Hypothalamus (tissue), 51 donors: ENCODE measurements at regions not wholly inside any gene's neighbourhood (a gene's known extent, or its start where the extent isn't known, plus 50 kb on each side); places are given as distances from the start of the nearest gene placed in this dataset.

Source experiments
- DNase-seq, 51 donors: peaks; one replicate each; lab custom pipeline; 2025; lab: John Stamatoyannopoulos, UW

- no peak for DNase-seq
Observed at GRCh38 chr21:39124681-39125251, 58.5 kb downstream of the PSMG1 start.

DNA sequence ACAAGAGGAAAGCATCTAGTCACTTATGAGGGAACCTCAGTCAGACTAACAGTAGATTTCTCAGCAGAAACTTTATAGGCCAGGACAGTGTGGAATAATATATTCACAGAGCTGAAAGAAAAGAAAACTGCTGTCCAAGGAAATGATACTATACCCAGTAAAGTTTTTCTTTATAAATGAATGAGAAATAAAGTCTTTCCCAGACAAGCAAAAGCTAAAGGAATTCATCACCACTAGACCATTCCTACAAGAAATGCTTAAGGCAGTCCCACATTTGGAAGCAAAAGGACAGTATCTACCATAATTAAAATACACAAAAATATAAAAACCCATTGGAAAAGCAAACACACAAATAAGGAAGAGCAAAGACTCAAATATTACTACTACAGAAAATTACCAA is 59.9 kb downstream of the PSMG1 start:
- no peak for DNase-seq

- DNase-seq, result no peak
Observed at GRCh38 chr21:39121600-39122355, 61.5 kb downstream of the PSMG1 start.

GRCh38 chr21:39120876-39121599 is 62.2 kb downstream of the PSMG1 start:
- DNase-seq, result no peak

DNA sequence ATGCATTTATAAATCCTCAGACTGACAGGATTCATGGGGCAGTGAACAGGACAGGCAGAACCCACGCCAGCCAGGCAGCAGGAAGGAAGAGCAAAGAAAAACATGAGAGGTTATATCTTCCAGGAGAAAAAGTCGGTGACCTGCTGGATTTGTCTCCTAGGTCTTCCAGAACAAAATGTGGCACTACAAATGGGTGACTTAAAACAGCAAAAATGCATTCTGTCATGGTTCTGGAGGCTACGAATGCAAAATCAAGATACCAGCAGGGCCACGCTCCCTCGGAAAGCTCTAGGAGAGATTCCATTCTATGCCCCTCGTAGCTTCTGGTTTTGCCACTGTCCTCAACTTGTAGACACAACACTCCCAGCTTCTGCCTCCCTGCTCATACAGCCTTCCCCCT is 63.4 kb downstream of the PSMG1 start:
- no peak for DNase-seq

- no peak for DNase-seq
Observed at GRCh38 chr21:39118604-39119215, 64.5 kb downstream of the PSMG1 start.

DNA sequence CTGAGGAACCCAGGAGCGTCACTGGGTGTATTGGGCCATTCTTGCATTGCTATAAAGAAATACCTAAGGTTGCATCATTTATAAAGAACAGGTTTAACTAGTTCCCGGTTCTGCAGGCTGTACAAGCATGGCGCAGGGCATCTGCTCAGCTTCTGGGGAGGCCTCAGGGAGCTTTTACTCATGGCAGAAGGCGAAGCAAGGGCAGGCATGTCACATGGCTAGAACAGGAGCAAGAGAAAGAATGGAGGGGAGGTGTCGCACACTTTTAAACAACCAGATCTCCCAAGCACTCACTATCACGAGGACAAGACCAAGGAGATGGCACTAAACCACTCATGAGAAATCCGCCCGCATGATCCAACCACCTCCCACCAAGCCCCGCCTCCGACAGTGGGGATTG is 65.2 kb downstream of the PSMG1 start:
- DNase-seq, result no peak

DNA sequence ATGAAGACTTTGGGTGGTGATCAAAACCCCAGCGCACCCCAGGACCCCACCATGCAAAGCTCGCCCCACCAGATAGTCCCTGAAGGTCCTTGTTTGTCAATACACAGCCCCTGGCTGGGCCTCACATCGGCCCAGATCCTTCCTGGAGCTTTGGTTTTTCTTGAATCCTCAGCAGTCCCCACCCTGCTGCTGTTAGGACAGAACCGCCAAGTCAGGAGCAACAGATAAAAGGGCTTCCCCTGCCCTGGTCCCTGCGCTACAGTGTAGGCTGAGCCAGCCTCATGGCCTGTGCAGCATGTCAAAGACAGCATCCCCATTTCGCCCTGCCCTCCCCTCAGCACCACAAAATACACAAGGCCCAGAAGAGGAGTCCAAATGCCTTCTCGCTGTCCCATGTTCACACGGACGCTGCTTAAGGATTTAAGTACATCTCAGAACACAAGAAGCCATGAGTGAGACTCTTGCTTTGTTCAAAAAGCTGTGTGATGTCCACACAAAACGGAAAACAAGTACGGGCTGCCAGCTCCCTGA is 65.7 kb downstream of the PSMG1 start:
- DNase-seq, result no peak

- DNase-seq, result no peak
Observed at GRCh38 chr21:39116761-39117439, 66.4 kb downstream of the PSMG1 start.

DNA sequence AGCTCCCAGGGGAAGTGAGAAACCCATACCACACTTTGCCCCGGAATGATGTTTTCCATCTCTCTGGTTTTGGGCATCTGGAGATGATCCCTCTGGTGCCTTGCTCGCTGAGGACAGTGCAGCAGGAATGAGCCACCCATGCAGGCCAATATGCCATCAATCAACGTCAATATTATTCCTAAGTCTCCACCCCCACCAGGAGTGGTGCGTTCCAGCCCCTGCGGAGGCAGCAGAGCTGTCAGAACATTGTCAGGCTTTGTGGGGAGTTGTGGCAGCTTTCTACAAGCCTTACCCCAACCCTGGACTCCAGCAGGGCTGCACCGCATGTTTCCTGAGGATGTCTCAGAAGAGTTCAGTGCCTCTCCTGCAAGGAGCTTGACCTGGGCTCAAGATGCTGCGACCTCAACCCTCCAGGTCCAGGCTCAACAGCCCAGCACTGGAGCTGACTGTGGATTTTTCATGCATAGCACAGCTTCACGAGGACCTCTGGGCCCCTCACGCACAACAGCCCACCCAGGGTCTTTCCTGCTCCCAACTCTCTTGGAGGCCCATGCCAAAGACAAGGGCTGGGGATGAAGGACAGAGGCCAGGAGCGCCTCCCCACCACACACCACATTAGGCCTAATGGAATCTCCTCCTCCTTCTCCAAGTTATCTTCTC is 67.5 kb downstream of the PSMG1 start:
- no peak for DNase-seq

GRCh38 chr21:39114871-39115575 is 68.2 kb downstream of the PSMG1 start:
- no peak for DNase-seq

DNA sequence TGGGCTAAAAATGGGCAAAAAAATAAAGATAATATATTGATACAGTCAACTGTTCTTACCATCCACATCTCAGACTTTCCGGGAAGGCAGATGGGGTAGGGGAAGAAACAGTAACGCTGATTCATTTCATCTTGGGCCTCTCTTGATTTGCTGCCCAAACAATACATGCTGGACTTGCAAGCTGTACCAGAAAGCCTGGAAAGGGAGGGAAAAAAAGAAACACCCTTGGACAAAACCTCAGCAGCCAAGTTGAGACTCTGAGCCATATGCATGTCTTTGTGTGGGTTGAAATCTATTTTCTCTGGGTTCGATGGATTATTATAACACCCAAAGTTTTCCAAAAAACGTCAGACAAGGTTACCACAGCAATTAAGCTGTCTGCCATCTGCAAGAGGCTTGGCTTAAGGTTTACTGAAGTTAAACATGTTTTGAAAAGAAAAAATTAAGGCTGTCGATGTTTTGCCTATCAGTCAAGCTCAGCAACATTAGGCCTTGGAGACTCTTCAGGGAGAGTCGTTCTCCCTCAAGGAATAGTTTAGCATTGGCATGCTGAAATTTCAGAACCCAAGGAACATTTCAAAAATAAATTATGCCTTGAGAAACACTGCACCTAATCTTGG is 71.2 kb downstream of the PSMG1 start:
- no peak for DNase-seq

DNA sequence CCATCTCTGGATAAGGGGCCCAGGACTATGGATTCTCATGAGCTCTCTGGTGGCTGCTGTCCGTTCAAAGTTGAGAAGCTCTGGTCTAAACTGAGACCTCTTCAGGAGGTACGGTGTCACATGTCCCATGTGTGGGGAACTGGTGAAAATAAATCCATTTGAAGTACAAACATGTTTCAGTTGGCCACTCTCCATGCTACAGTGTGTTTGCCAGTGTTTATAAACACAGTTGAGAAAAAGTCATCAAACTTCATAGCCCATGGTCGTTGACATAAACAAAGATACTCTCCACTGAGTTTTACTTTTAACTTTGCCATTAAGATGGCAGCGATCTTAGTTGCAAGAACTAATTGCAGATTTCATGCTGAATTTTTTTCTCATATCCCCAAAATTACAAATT is 72.8 kb downstream of the PSMG1 start:
- no peak for DNase-seq

DNA sequence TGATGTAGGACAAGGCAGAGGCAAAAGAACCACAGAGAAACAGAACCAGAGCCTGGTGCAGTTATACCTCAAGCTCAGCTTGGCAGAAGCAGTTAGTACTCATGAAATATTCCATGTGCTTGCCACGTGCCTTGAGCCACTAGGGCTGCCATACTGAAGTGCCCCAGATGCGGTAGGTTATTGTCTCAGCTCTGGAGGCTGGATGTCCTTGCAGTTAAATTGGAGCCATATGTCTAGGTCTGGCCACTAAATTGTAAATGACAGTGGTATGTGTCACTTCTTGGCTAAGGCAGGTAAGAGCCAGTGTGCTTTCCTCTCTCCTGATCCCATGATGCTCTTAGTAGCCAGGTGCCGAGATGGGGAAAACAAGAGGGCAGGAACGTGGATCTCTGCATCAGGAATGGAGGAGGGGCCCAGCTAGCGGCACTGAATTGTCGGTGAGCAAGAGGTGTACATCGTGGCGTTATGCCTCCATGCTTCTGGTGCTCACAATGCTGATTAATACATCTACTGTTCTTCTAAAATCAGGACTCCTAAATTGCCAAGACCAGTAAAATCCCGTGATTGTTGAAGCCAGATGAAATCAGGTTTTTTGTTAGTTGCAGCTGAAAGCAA is 73.5 kb downstream of the PSMG1 start:
- no peak for DNase-seq

DNA sequence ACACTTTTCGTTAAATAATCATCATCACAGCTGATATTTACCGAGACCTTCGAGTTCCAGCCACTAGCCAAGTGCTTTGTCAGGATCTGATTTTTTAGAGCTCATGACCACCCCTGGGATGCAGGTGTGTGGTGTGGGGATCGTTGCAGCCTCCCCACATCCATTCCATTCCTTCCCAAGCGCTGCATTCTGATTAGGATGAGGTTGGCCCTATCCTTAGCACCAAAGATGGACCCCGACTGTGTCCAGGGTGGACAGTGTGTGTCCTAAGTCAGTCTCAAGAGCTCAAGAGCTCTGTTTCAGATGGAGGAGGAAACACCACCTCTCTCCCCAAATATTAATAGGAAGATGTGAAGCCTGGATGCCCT is 74.1 kb downstream of the PSMG1 start:
- no peak for DNase-seq

GRCh38 chr21:39108291-39109162 is 74.7 kb downstream of the PSMG1 start:
- DNase-seq, result no peak

DNA sequence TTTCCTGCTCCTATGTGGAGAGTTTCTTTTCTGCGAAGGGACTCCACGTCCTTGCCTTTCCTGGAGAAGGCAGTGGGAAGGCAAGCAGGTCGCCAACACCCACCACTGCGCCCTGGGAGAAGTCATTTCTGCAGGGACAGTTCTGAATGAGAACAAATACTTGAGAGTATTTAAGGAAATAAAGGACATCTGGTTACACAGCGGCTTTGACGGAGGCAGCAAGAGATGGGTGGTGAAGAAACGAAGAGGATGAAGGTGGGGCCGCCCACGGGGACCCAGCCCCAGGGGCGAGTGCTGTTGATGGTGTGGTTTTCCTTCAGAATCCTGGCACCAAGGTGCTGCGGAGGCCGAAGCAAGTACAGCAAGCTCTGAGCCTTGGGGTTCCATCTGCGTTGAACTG is 75.5 kb downstream of the PSMG1 start:
- no peak for DNase-seq
